Loucy (cell line): ENCODE measurements at regions not wholly inside any gene's neighbourhood (a gene's known extent, or its start where the extent isn't known, plus 50 kb on each side); places are given as distances from the start of the nearest gene placed in this dataset.

Source experiments
- EZH2phosphoT487 ChIP-seq: fragments of 200-600 bp; IDR thresholded peaks from 2 replicates; pipeline ENCODE4 v1.6.1; 2018; ENCODE audit warnings: antibody characterized with exemption, mild to moderate bottlenecking, moderate library complexity, borderline replicate concordance
- TF ChIP-seq, protein P1 (sequence below): fragments of 200-600 bp; sonication (generic); conservative IDR thresholded peaks from 2 replicates; pipeline ENCODE4 v1.5.1; 2014; ENCODE audit warnings: mild to moderate bottlenecking, antibody characterized with exemption, low read length

DNA sequence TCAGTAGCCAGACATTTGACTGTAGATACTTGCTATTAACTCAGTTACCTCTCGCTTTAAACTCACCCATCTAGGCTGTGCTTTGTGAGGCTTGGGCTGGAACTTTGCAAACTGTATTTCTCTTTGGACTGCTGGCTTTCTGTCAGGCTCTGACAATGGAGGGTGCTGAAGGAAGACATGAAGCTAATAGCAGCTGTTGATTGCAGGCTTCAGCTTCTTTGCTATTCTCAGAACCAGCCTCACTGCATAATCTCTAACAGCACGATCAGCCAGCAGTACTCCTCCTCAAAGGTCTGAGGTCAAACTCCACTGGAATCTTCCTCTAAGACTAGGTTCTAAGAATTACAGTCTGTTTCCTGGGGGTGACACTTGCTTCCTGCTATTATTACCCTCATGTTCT is 295.6 kb downstream of the ZBBX start:
- TF ChIP-seq, protein P1, sequence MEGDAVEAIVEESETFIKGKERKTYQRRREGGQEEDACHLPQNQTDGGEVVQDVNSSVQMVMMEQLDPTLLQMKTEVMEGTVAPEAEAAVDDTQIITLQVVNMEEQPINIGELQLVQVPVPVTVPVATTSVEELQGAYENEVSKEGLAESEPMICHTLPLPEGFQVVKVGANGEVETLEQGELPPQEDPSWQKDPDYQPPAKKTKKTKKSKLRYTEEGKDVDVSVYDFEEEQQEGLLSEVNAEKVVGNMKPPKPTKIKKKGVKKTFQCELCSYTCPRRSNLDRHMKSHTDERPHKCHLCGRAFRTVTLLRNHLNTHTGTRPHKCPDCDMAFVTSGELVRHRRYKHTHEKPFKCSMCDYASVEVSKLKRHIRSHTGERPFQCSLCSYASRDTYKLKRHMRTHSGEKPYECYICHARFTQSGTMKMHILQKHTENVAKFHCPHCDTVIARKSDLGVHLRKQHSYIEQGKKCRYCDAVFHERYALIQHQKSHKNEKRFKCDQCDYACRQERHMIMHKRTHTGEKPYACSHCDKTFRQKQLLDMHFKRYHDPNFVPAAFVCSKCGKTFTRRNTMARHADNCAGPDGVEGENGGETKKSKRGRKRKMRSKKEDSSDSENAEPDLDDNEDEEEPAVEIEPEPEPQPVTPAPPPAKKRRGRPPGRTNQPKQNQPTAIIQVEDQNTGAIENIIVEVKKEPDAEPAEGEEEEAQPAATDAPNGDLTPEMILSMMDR: no peak
- TF ChIP-seq EZH2phosphoT487: no peak
